HuH-7.5 (cell line): ENCODE measurements at regions not wholly inside any gene's neighbourhood (a gene's known extent, or its start where the extent isn't known, plus 50 kb on each side); places are given as distances from the start of the nearest gene placed in this dataset.
"Not testable (repeated sequence)": the region's sequence is repeated elsewhere in the genome, so short reads cannot be mapped to it uniquely, and the experiment has no call there.

Experiments
- DNase-seq: peaks from one replicate; pipeline ENCODE4 v3.0.0; 2011; ENCODE audit warnings: low spot score

GRCh38 chr7:92914645-92915044, 78.3 kb upstream of the CDK6 start:
- DNase-seq: no peak

DNA sequence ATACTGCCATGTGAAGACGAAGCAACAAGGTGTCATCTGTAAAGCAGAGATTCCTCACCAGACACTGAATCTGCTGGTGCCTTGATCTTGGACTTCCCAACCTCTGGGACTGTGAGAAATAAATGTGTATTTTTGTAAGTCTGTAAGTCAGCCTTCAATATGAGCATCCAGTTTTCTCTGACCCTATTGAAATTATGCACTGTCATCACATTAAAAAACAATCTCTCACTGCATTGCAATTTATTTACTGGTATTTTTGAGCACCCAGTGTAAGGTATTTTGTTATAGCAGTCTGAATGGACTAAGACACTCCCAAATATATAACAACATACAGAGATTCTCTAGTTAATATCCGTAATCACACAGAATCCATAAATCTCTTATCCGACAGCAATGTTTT, 77.5 kb upstream of the CDK6 start:
- no peak for DNase-seq

DNA sequence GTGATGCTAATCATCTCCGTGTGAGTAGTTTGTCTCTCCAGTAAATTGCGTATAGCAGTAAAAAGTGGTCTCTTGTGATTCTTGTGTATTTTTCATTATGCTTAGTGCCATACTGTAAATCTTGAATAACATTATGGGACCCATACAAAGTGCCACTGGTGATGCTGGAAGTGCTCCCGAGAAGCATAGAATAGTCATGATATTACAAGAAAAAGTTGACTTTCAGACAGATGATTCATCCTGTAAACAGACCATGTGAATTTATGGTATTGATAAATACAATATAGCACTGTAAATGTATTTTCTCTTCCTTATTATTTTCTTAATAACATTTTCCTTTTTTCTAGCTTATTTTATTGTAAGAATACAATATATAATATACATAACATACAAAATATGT, 74.6 kb upstream of the CDK6 start:
- no peak for DNase-seq

GRCh38 chr7:92909686-92910475, 73.5 kb upstream of the CDK6 start:
- no peak for DNase-seq

DNA sequence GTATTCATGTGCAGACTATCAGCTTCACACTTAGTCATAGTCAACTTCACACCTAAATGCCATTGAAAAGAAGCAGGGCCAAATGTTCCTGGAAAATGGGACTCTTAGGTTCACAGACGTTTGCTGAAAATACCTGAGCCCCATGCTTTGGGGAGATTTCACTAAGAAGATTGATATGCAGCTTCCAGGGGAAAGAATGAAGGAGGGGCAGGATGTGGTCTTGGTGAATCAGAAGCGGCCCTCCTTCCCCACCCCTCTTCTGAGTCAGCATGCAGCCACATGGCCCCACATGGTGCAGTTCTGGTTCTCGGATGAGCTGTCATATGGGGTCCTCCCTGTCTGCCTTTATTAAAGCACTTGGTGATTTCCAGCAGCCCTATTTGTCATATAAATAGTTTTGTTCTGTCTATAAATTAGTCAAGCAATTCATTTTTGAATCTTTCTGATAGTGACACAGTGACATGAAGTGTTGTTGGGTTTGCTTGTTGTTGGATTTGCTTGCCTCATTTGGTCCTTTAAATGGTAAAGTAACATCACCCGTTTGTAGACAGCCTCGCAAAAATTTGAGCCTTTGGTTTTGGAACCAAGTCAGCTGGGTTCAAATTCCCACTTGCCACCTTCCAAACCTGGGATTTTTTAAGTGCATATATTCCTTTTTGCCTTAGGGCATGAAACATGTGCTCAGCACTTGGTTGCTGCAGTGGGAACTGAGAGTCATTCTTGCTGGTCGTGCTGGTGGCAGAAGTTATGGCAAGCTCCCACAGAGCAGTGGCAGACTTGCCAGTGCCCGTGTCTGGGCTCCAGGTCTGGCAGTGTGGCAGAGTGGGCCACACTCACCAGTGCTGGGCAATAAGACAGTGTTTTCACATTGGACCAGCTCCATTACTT, 68.1 kb upstream of the CDK6 start:
- DNase-seq: no peak

GRCh38 chr7:92898798-92899197, 62.4 kb upstream of the CDK6 start:
- no peak for DNase-seq

GRCh38 chr7:92894857-92895256, 58.5 kb upstream of the CDK6 start:
- DNase-seq: not testable (repeated sequence)

GRCh38 chr7:92889081-92889480, 52.7 kb upstream of the CDK6 start:
- no peak for DNase-seq
